Endothelial cell of umbilical vein (primary cell): ENCODE measurements at regions not wholly inside any gene's neighbourhood (a gene's known extent, or its start where the extent isn't known, plus 50 kb on each side); places are given as distances from the start of the nearest gene placed in this dataset.

Source experiments
- BruUV-seq: library from RNA; stranded (reverse); fragments of 400-500 nt; replicated peaks from 2 replicates; lab custom pipeline; 2021; lab: Mats Ljungman, UMichigan
- CTCF ChIA-PET: fragments of 300-600, 350-600 bp; sonication (Branson Sonifier 250); formaldehyde crosslinking; loops from one replicate; lab custom pipeline; 2021; ENCODE audit warnings: antibody characterized with exemption, inconsistent platforms; lab: Charles Lee
- POLR2A ChIA-PET: fragments of 300-600, 350-600 bp; sonication (Branson Sonifier 250); formaldehyde crosslinking; loops from one replicate; lab custom pipeline; 2021; ENCODE audit warnings: antibody characterized with exemption, inconsistent platforms; lab: Charles Lee
- DNase-seq: peaks from one replicate; pipeline ENCODE4 v3.0.0-alpha.2; 2011; ENCODE audit warnings: low read depth, low spot score
- FAIRE-seq: peaks from 2 replicates; lab custom pipeline; 2011; peaks lifted over from hg19 to GRCh38; lab: Jason Lieb, UNC
- H2AFZ ChIP-seq: 2 replicates; pipeline ENCODE4 v1.6.0; 2012; ENCODE audit warnings: low read depth, low read length, control low read depth, inconsistent platforms
- H3K27ac ChIP-seq: 2 replicates; pipeline ENCODE4 v1.5.1; 2011; ENCODE audit warnings: low read depth, mild to moderate bottlenecking, control low read depth, low read length, moderate library complexity; ENCODE audit not compliant: insufficient read depth
- H3K27me3 ChIP-seq, 2 experiments: 2 replicates each; pipeline versions ENCODE4 v1.6.0 to v1.6.1; 2011; ENCODE audit warnings: low read length in 2 of 2, mixed read lengths in 1 of 2; ENCODE audit not compliant: control insufficient read depth in 2 of 2, insufficient read depth in 2 of 2
- H3K36me3 ChIP-seq, 2 experiments: 2 replicates in 1 of 2; 3 replicates in 1 of 2; pipeline ENCODE4 v1.5.1; 2011; ENCODE audit warnings: low read length in 2 of 2, mild to moderate bottlenecking in 1 of 2, moderate library complexity in 1 of 2; ENCODE audit not compliant: control insufficient read depth in 2 of 2, insufficient read depth in 2 of 2; ENCODE audit errors: extremely low read depth in 1 of 2
- H3K4me1 ChIP-seq: 3 replicates; pipeline ENCODE4 v1.5.1; 2011; ENCODE audit warnings: mild to moderate bottlenecking, low read length; ENCODE audit not compliant: control insufficient read depth, insufficient read depth; ENCODE audit errors: extremely low read depth
- H3K4me2 ChIP-seq: 2 replicates; pipeline ENCODE4 v1.6.1; 2011; ENCODE audit warnings: low read length, control low read depth, mixed read lengths; ENCODE audit not compliant: insufficient read depth
- H3K4me3 ChIP-seq, 3 experiments: fragments of 200-600 bp in 1 of 3; sonication (generic), shearing (Covaris generic) in 1 of 3; replicated peaks in 1 of 3; 2 replicates each; pipeline ENCODE4 v1.5.1; 2011 to 2016; ENCODE audit warnings: control low read depth in 3 of 3, low read length in 3 of 3, mild to moderate bottlenecking in 2 of 3, inconsistent platforms in 1 of 3, low read depth in 1 of 3, moderate library complexity in 1 of 3; ENCODE audit not compliant: insufficient read depth in 1 of 3
- H3K79me2 ChIP-seq: 2 replicates; pipeline ENCODE4 v1.6.0; 2012; ENCODE audit warnings: low read length, inconsistent platforms; ENCODE audit not compliant: control insufficient read depth, insufficient read depth
- H3K9ac ChIP-seq: replicated peaks from 2 replicates; pipeline ENCODE3; 2011; ENCODE audit warnings: low read length, control low read depth; ENCODE audit not compliant: insufficient read depth; ENCODE audit errors: extremely low read depth
- H3K9me1 ChIP-seq: replicated peaks from 3 replicates; pipeline ENCODE4 v1.6.0; 2011; ENCODE audit warnings: mild to moderate bottlenecking, low read length; ENCODE audit not compliant: control insufficient read depth, insufficient read depth; ENCODE audit errors: extremely low read depth
- H3K9me3 ChIP-seq: replicated peaks from 2 replicates; pipeline ENCODE4 v1.5.1; 2012; ENCODE audit warnings: low read length, inconsistent platforms; ENCODE audit not compliant: control insufficient read depth, insufficient read depth
- H4K20me1 ChIP-seq: replicated peaks from 2 replicates; pipeline ENCODE3; 2011; ENCODE audit warnings: mild to moderate bottlenecking, low read length; ENCODE audit not compliant: control insufficient read depth, insufficient read depth; ENCODE audit errors: extremely low read depth
- CTCF ChIP-seq, 2 donors: IDR thresholded peaks; 1 replicate in 1 of 2; 2 replicates in 1 of 2; pipeline ENCODE4 v1.5.1; 2011; ENCODE audit warnings: low read length in 2 of 2, mild to moderate bottlenecking in 2 of 2, moderate library complexity in 2 of 2, control low read depth in 1 of 2, inconsistent platforms in 1 of 2, low read depth in 1 of 2; ENCODE audit not compliant: insufficient read depth in 1 of 2; ENCODE audit errors: extremely low read depth in 1 of 2
- EZH2 ChIP-seq: IDR thresholded peaks from 2 replicates; pipeline ENCODE4 v1.6.1; 2012; ENCODE audit warnings: borderline replicate concordance, low read depth, mild to moderate bottlenecking, moderate library complexity, low read length, inconsistent platforms; ENCODE audit not compliant: severe bottlenecking
- FOS ChIP-seq: IDR thresholded peaks from 2 replicates; pipeline ENCODE4 v1.6.1; 2011; ENCODE audit warnings: mild to moderate bottlenecking, low read length, moderate library complexity, borderline replicate concordance; ENCODE audit not compliant: insufficient read depth
- GATA2 ChIP-seq: IDR thresholded peaks from 2 replicates; pipeline ENCODE4 v1.7.0; 2011; ENCODE audit warnings: low read depth, mild to moderate bottlenecking, moderate library complexity, mixed read lengths, low read length; ENCODE audit not compliant: insufficient read length, insufficient read depth
- JUN ChIP-seq: IDR thresholded peaks from 2 replicates; pipeline ENCODE4 v1.6.1; 2011; ENCODE audit warnings: borderline replicate concordance, low read depth; ENCODE audit not compliant: insufficient read length, insufficient read depth
- MYC ChIP-seq: IDR thresholded peaks from one replicate; pipeline ENCODE4 v1.6.1; 2011; ENCODE audit warnings: mild to moderate bottlenecking, low read depth, low read length
- POLR2A ChIP-seq: IDR thresholded peaks from 2 replicates; pipeline ENCODE4 v1.6.1; 2012; ENCODE audit warnings: low read depth, mild to moderate bottlenecking, control low read depth, low read length
- POLR2AphosphoS5 ChIP-seq: IDR thresholded peaks from 2 replicates; pipeline ENCODE4 v1.6.1; 2012; ENCODE audit warnings: low read depth, mild to moderate bottlenecking, control low read depth, low read length, moderate library complexity; ENCODE audit not compliant: insufficient read depth
- dilution Hi-C: fragments of 300-500 bp; cut with MboI; formaldehyde crosslinking; loops from one replicate; pipeline ENCODE4 v1.15.0; 2019; ENCODE audit warnings: low sequenced_read_pairs; ENCODE audit not compliant: extremely low pct_ligation_motif_present
- intact Hi-C: fragments of 100-400 bp; cut with micrococcal nuclease; formaldehyde crosslinking; loops from one replicate; pipeline ENCODE4 v1.10.0; 2022
- TF ChIP-seq, protein P1 (sequence below): IDR thresholded peaks from 2 replicates; pipeline ENCODE4 v1.6.1; 2011; ENCODE audit not compliant: insufficient read depth, insufficient read length

DNA sequence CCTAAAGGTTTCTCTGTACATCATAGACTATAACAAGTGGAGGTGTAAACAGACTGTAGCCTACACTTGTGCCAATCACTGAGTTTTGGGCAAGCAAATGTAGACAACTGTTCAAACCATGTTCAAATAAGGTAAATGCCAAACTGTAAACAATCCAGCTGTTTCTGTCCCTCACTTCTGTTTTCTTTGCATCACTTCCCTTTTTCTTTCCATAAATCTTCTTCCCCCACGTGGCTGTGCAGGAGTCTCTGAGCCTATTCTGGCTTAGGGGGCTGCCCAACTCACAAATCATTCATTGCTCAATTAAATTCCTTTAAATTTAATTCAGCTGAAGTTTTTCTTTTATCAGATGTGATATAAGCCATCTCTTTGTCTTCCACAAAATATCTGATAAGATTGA, 65.1 kb upstream of the CPM start:
- no peak for FAIRE-seq
- Histone ChIP-seq H3K27me3 (no peaks in the 10 kb centered on the region), H3K4me2 (no peak overlapping the region), H4K20me1 (no peaks in the 10 kb centered on the region), H3K79me2 (no peaks in the 10 kb centered on the region), H3K36me3 (no peaks in the 10 kb centered on the region), H3K9ac (no peak overlapping the region), H2AFZ (no peak overlapping the region), H3K4me3 (no peak overlapping the region), H3K4me1 (no peaks in the 10 kb centered on the region), H3K27ac (no peak overlapping the region), H3K9me3 (no peaks in the 10 kb centered on the region), H3K9me1 (no peaks in the 10 kb centered on the region)
- dilution Hi-C loops (no loop called here), intact Hi-C loops (no loop called here)
- ChIA-PET POLR2A (no interaction called here), CTCF (no interaction called here)
- no peak for TF ChIP-seq MYC
- TF ChIP-seq POLR2AphosphoS5, result no peak
- TF ChIP-seq FOS, result no peak
- TF ChIP-seq JUN, result no peak
- TF ChIP-seq, protein P1, sequence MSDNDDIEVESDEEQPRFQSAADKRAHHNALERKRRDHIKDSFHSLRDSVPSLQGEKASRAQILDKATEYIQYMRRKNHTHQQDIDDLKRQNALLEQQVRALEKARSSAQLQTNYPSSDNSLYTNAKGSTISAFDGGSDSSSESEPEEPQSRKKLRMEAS, result no peak
- no peak for TF ChIP-seq POLR2A
- no peak for TF ChIP-seq EZH2
- no peak for TF ChIP-seq CTCF (IDR thresholded peaks at IDR 0.05; ENCODE audit: extremely low read depth in 1 of 2, insufficient read depth in 1 of 2, low read depth in 1 of 2, low read length in 2 of 2)
- TF ChIP-seq GATA2, result no peak
- no TSS peak for BruUV-seq
- DNase-seq, result no peak
